ENCODE measurements at regions not wholly inside any gene's neighbourhood (a gene's known extent, or its start where the extent isn't known, plus 50 kb on each side); places are given as distances from the start of the nearest gene placed in this dataset.
"Not testable (repeated sequence)": the region's sequence is repeated elsewhere in the genome, so short reads cannot be mapped to it uniquely, and the experiment has no call there.

GRCh38 chr11:121359591-121359990 is 67.0 kb downstream of the SC5D start (continued):
- TF ChIP-seq PATZ1 (tag by site-specific recombination; IDR thresholded peaks at IDR 0.05) (no peak), ZNF549 (tag by site-specific recombination; IDR thresholded peaks at IDR 0.05) (no peak), OSR2 (tag by site-specific recombination; IDR thresholded peaks at IDR 0.05) (no peak), YY1 (tag by site-specific recombination; IDR thresholded peaks at IDR 0.05) (no peak)

GRCh38 chr11:121362955-121363354 is 70.4 kb downstream of the SC5D start:
- H3K4me3 ChIP-seq (ENCODE audit: low read depth, low read length); H3K27ac ChIP-seq (ENCODE audit: extremely low read depth, low read depth, low read length); POLR2A ChIA-PET; H3K9me3 ChIP-seq (ENCODE audit: control insufficient read depth, insufficient read depth, low read depth, low read length); H3K36me3 ChIP-seq (ENCODE audit: control insufficient read depth in 2 of 2, insufficient read depth in 1 of 2, low read length in 2 of 2); H3K4me1 ChIP-seq (ENCODE audit: control insufficient read depth, insufficient read depth, low read length): not testable (repeated sequence)
- CTCF ChIA-PET: interaction anchor here (0.6 kb wide), 1 partner anchor 42 kb away, joined by 5 read pairs; no protein-coding TSS in a partner anchor

- no peak for TF ChIP-seq ZNF645 (tag by site-specific recombination; IDR thresholded peaks at IDR 0.05)
- no peak for TF ChIP-seq ZNF433 (tag by site-specific recombination; IDR thresholded peaks at IDR 0.05; ENCODE audit: low read depth)
- no peak for TF ChIP-seq ZNF558 (tag by site-specific recombination; IDR thresholded peaks at IDR 0.05)
- no peak for TF ChIP-seq ZNF24 (tag by site-specific recombination; IDR thresholded peaks at IDR 0.05)
- Histone ChIP-seq H3K9me3 (ENCODE audit: control insufficient read depth, insufficient read depth, low read depth, low read length) (no peaks in the 10 kb centered on the region), H3K4me3 (ENCODE audit: low read depth, low read length) (no peak overlapping the region), H3K27ac (ENCODE audit: extremely low read depth, low read depth, low read length) (no peak overlapping the region), H3K4me1 (ENCODE audit: control insufficient read depth, insufficient read depth, low read length) (no peaks in the 10 kb centered on the region), H3K36me3 (ENCODE audit: control insufficient read depth in 2 of 2, insufficient read depth in 1 of 2, low read length in 2 of 2) (no peaks in the 10 kb centered on the region)
- ChIA-PET POLR2A (no interaction called here), CTCF (interaction anchor here (0.5 to 1.3 kb wide), 3 partner anchors 12 to 73 kb away, joined by 3 read pairs; no protein-coding TSS in a partner anchor)
Measured at GRCh38 chr11:121365304-121365703, 72.7 kb downstream of the SC5D start.

GRCh38 chr11:121366038-121366437 is 73.5 kb downstream of the SC5D start:
- Histone ChIP-seq H3K27ac (ENCODE audit: extremely low read depth, low read depth, low read length) (no peak overlapping the region), H3K9me3 (ENCODE audit: control insufficient read depth, insufficient read depth, low read depth, low read length) (no peaks in the 10 kb centered on the region), H3K4me3 (ENCODE audit: low read depth, low read length) (no peak overlapping the region), H3K4me1 (ENCODE audit: control insufficient read depth, insufficient read depth, low read length) (no peaks in the 10 kb centered on the region), H3K36me3 (ENCODE audit: control insufficient read depth in 2 of 2, insufficient read depth in 1 of 2, low read length in 2 of 2) (no peaks in the 10 kb centered on the region)
- no peak for TF ChIP-seq HOXA7 (CRISPR knock-in tag; IDR thresholded peaks at IDR 0.05; ENCODE audit: borderline replicate concordance)
- TF ChIP-seq ZSCAN4 (tag by site-specific recombination; IDR thresholded peaks at IDR 0.05): no peak
- no peak for TF ChIP-seq ZSCAN16 (tag by site-specific recombination; IDR thresholded peaks at IDR 0.05)
- TF ChIP-seq ZNF10 (tag by site-specific recombination; IDR thresholded peaks at IDR 0.05): no peak
- no peak for TF ChIP-seq ZNF670 (tag by site-specific recombination; IDR thresholded peaks at IDR 0.05; ENCODE audit: low read depth)
- no peak for TF ChIP-seq TCF7L2 (IDR thresholded peaks at IDR 0.05; ENCODE audit: borderline replicate concordance, low read depth, low read length)
- no peak for TF ChIP-seq ZNF513 (tag by site-specific recombination; IDR thresholded peaks at IDR 0.05)
- no peak for TF ChIP-seq ZSCAN30 (tag by site-specific recombination; IDR thresholded peaks at IDR 0.05)
- ChIA-PET POLR2A (no interaction called here), CTCF (interaction anchor here (1.3 kb wide), 1 partner anchor 11 kb away, joined by 3 read pairs; no protein-coding TSS in a partner anchor)

Data from HEK293 (cell line).